LHCN-M2 (cell line): ENCODE measurements at regions not wholly inside any gene's neighbourhood (a gene's known extent, or its start where the extent isn't known, plus 50 kb on each side); places are given as distances from the start of the nearest gene placed in this dataset.

Experiments
- DNase-seq: peaks from one replicate; pipeline ENCODE4 v3.0.0-alpha.2; 2012; ENCODE audit warnings: low read depth

DNA sequence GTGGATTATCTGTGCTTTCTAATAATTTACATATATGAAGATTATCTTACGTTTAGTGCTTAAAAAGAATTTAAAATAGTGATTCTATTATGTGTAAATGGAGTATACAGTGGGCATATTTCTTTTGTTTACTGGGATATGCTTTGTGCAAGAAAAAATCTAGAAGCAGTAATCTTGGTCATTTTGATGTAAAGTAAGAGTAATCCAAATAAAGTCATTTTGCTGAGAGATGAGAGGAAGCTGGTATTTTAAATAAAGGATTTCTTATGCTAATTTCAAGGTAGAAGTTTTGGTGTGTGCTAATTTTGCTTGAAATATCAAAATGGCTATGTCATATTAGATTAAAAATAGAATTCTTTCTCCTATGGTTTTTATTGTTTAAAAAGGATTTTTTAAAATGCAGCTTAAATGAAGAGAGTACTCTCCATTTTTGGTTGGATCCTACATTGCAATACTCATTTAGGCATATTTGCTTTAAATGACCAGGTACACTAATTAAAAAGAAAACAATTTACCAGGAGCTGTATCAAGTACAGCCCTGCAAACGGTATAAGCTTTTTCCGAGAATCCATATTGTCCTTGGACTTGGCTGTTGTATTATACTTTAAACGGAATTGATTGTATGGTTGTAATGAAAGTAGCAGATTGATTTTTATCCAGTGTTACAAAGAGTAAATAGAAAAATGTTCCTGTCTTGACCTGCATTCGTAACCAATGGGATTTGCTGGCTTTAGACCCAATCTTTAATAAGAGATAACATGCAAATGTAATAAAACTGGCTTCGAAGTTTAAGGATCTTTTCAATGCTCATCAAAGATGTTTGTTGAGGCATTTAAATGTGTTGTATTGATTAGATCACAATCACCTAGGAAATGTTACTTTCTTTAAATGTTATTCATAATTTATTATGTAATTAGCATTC, 574.7 kb downstream of the USP25 start:
- DNase-seq: no peak

DNA sequence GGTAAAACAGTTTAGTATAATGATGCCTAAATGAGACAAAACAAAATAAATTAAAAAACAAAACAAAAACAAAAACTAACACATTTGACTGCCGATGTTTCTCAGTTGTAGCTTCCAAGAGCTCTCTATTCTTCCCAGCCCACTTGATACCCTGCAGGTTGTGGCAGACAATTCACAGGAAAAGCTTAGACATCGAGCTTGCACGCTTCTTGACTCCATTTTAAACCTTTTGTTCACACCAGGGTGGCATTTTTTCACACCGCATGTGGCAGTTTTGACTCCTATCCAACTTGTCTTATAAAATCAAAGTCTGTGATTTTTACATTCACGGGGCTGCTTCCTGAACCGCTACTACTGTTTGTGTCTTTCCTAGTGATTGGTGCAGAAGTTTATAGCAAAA, 575.9 kb downstream of the USP25 start:
- DNase-seq: no peak

DNA sequence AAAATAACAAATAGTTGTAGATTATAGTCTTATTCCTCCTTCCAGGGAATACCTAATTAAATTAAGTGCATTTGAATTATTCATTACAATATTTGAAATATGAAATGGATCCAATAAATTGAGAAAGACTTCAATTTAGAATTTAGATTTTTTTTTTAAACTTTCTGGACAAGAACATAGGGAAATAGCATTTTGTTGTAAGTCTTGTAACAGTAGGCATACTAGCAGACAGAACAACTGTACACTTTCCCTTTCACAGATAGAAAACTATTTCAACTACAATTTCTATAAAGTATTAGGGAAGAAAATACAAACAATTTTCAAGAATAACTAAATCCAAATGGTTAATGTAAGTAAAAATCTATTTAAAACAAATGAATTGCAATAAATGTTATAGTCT, 577.5 kb downstream of the USP25 start:
- no peak for DNase-seq

DNA sequence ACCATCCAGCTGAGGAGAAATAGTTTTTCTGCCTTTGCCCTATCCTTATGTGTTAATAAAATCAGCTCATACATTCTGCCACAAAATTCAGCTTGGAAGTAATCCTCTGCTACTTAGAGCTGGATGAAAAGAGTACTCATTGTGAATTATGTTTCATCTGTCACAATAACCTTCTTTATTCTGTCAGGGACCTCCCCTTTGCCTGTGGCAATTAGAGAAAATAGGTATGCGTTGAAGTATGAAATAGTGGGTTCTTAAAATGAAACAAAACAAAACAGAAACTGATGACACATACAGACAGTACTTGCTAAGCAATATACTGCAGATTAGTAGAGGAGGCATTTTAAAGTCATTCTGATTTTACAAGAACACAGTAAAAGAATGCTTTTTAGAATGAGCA, 578.5 kb downstream of the USP25 start:
- peak; percentile 8 for DNase-seq

DNA sequence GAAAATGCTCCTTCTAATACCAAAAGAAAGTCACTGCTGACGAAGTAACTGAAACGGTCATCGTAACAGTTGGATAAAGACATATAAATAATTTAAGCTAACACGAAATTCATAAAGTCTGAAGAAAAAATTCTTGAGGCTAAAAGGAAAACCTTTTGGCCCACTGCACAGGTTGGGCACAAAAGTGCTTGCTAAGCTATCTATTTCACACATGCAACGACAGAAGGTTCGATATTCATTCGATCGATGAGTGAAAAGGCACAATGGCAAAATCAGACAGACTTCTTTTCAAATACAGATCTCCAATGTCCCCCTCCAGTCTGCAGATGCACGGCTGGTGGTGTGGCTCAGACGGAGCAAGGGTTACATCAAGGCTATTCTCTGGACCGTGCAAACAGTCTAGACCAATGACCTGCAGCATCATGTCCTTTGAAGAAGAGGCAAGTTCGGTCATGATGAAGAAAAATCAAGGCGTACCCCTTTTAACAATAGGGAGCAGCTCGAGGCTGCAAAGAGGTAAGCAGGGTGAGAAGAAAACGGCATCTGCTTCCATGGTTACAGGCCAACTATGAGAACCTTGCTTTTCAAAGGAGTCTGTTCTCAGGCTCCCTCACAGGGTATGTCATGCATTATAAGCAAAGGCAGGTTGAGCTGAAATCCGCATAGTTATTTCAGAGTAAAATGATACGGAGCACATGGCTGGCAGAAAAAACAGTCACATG, 579.6 kb downstream of the USP25 start:
- DNase-seq: no peak

DNA sequence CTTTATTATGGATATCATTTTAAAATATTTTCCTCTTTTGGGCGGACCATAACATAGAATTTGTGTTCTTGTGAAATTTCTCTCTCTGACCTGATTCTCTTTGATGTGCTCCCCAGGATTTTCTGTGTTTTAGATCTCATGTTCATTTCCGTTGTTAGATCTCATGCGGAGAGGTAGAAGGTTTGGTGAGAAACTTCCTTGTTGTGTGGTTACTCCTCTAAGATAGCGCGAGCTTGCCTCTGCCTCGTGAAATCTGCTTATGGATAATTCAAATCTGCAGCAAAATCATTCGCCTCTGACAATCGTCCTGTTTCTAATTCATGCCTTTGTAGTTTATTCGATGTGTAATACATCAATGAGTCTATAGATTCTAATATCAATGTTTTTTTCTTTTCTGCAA, 580.4 kb downstream of the USP25 start:
- DNase-seq: no peak

DNA sequence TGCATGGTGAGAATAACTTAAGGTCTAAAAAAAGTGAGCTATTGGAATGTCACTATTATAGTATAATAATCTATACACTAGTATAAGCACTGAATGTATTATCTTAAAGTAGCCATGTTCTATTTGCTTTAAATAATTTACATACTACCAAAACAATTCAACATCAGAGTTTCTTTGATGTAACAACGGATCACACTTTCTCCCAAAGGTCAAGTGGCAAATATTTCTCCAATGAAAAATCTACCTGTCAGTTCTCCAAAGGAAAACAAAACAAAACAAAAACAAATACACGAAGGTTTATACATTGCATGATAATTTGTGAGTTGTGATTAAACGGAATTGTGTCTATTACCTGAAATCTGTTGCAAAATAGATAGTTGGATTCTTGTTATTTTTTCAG, 581.4 kb downstream of the USP25 start:
- no peak for DNase-seq

DNA sequence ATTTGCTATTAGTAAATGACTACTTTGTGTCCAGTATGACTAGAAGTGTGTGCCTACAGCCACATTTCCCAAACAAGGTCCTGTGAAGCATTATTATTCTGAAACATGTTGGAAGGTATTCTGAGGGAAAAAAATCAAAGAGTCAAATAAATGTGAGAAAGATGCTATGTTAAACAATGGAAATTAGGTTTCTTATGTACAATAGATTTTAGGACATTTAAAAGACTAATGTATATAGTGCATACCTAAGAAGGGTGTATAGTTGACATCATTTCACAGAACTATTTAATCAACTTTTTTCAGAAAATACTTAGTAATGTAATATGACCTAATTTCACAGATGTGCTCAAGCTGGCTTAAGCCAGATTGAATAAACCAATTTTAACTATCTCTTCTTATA, 582.5 kb downstream of the USP25 start:
- DNase-seq: no peak

DNA sequence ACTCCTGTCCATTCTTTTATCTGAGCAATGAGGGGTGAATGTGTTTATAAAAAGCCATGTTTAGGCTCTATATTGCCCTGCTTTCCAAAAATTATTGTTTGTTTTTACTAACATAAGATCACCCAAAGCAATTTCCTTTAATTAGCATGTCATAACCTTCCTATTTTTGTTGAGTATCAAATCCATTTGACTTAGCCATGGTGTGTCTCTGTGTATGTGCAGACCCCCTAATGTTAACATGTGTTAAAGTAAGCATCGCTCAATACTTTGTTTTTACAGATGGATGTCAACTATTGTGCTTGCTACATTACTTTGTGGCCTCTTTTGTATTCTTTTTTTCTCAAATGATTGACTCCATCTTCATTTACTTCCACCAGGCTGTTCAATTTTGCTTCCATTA, 585.4 kb downstream of the USP25 start:
- DNase-seq: no peak

DNA sequence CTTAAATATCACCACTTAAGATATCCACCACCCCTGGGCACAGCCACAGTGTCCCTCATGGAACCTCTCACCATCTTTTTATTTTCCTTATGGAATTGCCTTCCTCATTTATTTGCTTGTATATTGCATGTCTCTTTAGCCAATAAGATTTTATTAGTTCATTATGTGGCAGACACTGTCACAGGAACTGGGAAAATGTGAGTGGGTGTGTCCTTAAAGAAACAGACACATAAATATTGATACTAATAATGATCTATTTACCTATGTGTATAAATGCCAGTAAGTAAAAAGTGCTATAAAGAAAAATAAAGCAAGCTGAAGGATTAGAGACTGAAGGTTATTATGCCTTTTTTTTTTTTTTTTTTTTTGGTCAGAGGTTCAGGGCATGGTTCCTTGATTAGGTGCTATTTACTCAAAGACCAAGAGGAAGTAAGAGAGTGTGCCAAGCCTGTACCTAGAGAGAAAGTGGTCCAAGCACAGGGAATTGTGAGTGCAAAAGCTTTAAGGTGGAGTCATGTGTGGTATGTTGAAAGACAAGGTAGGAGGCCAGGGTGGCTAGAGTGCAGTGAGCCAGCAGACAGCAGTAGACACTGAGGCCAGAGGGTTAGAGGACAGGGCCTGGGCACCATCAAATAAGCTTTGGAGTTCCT, 589.0 kb downstream of the USP25 start:
- DNase-seq: no peak

DNA sequence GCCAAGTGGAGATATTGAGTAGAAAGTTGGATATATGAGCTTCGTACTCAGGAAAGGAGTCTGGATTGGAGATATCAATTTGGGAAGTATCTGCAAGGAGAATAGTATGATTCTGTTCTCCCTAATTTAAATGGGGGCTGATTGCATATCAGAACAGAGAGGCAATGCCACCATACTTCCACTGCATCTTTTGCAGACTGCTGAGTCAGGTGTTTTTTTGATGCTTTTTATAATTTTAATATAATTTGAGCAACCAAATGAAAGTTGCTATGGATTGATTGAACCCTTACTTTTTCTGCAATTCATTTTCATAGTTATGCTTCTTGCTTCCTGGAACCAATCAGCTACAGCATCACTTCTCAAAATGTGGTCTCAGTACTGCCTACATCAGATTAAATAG, 590.3 kb downstream of the USP25 start:
- DNase-seq: no peak

DNA sequence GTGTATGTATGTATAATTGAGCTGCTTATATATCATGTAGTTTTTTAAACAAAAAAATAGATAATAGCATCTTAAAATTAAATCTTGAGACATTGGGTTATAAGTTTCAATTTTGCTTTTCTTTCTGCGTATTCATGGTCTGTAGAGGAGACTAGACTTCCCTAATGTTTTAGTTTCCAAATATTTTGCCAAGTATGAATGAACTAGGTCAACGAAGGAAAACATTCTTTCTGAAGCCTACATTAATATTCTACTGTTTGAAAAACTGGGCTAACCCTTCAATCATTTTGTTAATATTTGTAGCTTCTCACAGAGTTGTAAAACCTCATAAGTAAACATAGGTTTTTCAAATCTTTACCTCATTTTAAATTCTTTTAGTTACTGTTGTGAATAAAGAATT, 592.7 kb downstream of the USP25 start:
- DNase-seq: no peak

DNA sequence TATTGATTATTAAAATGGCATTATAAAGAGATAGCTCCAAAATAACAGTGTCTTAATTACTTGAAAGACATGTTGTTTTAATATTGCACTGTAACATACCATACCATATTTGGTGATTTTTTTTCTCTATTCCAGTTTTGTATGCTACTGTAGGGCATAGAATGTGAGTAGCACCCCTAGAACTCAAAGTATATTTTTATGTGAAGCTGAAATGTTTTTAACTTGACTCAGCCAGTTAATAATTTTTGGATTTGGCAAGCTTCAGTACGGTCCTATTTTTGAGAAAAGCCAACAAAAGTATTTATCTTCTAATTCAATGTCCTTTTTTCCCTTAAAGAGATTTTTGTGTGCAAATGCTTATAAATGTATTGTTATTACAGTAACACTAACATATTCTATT, 593.8 kb downstream of the USP25 start:
- no peak for DNase-seq

DNA sequence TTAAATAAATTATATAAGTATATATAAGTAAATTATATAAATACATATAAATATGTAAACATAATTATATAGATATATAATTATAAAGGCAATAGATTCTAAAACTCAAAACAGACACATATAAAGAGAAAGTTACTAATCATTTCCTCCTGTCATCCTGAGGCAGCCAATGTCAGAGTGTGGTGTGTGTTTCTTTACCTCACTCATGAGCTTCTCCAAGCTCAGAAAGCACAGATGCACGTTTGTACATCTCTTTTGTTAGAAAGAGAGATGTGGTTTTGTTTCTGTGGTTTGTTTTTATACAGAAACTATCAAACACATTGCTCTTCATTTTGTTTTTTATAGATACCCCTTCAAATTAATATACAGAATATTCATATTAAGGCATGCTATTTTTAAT, 594.8 kb downstream of the USP25 start:
- DNase-seq: no peak

DNA sequence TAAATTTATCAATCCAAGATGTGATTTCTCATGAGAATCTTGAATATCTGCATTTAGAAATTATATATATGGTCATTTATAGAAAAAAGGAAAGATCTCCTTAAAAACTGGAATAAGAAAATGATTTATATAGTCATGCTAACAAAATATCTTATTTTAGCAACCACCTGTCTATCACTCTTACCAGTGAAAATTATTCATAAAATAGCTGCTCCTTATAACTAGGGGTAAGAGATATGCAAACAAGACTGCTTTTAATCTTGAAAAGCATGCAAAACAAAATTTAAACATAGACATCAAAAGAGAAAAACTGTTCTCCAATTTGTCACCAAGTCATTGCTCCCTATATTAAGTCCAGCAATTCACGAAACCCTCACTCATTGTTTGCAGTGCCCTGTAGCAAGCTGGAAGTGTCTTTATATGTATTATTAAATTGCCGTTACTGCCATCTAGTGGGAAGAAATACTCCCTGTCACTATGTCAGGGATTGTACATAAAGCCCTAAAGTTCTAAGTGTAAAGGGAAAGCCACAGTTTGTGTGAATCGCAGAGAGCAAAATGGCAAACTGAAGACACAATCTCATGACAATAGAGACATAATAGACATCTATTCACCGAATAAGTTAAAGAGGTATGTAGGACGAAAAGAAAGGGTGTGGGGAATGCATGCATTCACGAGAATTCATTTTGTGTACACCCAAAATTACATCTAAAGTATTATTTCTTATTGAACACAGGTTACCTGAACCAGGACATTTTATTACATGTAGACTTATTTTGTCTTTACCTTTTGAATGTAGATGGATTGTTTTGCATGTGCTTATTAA, 600.5 kb downstream of the USP25 start:
- DNase-seq: peak; percentile 69

DNA sequence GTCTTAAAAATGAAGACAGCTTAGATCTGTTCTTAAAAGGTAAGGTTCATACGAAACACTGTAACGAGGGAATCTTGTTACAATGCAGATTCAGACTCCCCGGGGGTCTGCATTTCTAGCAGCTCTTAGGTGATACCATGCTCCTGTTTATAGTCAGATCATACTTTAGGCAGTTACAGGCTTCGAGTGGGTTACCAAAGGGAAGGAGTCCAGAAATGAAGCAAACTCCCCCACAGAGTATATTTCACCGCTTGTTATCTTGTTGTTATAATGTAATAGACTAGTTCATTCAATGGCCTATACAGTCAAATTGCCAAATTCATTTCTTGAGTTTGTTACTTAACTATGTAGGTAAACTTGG, 601.1 kb downstream of the USP25 start:
- DNase-seq: no peak

DNA sequence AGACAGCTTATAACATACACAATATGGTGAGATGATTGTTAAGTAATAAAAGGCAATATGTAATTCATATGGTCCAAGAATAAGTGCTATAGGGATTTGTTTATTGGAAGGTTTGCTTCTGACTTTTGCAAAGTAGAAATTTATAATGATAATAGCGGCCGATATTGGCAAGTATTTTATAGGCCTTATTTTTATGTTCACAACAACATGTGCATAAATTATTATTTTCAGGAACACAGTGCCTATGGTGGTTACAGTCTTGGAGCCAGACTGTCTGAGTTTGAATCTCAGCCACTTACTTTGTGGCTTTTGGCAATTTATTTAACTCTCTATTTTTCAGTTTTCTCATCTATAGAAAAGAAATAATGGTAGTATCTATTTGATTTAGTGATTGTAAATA, 607.5 kb downstream of the USP25 start:
- no peak for DNase-seq

DNA sequence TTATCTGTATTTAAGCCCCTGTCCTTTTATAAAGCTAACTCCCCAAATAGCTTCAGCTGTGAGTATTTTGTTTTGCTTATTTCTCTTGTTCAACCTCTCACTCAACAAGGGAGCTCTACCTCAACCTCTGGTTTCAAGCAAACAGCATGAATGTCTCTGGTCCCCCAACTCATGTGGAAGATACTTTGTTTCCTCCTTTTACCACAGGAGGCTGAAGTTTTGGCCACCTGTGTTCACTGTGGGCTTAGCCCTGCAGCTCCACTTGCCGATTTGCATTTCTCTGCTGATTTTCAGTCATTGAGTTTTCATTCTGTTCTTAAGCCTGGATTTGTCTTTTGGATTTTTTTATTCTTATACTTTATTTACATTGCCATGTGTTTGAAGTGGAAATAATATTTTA, 613.1 kb downstream of the USP25 start:
- DNase-seq: no peak

DNA sequence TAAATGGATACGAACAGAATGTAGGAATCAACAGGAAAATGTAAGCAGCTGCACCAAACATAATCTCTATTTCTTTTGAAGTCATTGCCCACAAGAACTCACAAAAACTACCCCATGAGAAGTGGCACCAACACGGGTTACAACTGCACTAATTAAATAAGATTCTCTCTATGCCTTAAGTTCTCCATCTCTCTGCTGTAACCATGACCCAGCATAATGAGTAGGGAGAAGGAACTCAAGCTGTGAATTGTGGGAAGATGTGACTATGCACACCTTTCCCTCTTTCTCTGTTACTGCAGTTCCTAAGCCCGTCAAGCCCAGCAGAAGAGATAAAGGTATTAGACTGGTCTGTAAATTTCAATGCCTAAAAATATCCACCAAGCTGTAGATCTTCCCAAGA, 614.0 kb downstream of the USP25 start:
- DNase-seq: no peak

DNA sequence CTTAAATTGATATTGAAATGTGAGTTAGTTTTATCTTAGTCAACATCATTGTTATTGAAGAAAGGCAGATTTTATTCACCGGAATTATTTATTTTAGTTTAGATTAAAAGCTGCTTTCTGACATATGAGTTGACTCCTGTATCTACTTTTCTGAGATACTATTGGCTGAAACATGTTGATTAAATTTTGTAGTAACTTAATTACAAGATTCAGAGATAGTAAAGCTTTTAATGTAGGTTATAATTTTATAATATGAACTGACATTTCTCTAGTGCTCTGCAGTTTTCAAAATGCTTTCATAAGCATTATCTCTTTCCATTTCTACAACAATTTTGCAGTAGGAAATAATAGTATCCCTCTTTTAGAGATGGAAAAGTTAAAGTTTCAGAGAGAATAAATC, 616.0 kb downstream of the USP25 start:
- no peak for DNase-seq

DNA sequence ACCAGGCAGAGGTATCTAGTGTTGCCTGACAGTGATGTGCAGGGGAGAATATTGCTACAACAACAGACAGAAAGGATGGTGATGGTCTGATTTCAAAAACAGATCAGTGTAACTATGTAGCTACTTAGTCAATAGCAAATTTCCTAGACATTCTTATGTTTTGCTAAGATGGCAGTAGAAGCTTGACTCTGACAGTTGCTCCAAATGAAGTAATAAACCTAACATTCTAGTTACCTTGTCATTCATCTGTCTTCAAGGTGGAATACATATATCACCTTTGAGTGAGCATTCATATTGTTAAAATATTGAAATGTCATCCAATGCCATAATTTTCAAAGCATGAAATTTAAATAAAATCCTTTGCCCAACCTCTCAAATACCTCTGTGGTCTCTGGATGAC, 617.4 kb downstream of the USP25 start:
- DNase-seq: no peak

DNA sequence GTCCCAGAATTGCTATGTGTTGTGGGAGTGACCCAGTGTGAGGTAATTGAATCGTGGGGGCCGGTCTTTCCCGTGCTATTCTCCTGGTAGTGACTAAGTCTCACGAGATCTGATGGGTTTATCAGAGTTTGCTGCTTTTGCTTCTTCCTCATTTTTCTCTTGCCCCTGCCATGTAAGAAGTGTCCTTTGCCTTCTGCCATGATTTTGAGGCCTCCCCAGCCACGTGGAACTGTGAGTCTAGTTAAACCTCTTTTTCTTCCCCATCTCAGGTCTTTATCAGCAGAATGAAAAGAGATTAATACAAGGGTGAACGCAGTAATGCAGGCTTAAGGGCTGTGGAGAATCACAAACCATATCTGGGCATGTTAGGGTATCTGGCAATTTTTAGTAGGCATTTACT, 624.0 kb downstream of the USP25 start:
- DNase-seq: no peak
